GM23248 (cell line): ENCODE measurements at regions not wholly inside any gene's neighbourhood (a gene's known extent, or its start where the extent isn't known, plus 50 kb on each side); places are given as distances from the start of the nearest gene placed in this dataset.

Source experiments
- DNase-seq: peaks from one replicate; pipeline ENCODE4 v3.0.0-alpha.2; 2015
- H2AFZ ChIP-seq: fragments of 200-600 bp; sonication (generic); 2 replicates; pipeline ENCODE4 v1.6.1; 2016; ENCODE audit warnings: antibody characterized with exemption
- H3F3A ChIP-seq: fragments of 200-600 bp; sonication (generic); 2 replicates; pipeline ENCODE4 v1.6.1; 2016; ENCODE audit warnings: mild to moderate bottlenecking, antibody characterized with exemption, mixed run types; ENCODE audit not compliant: insufficient read depth
- H3K27ac ChIP-seq: fragments of 200-600 bp; sonication (generic); 2 replicates; pipeline ENCODE4 v1.5.1; 2016; ENCODE audit warnings: mild to moderate bottlenecking
- H3K27me3 ChIP-seq: fragments of 200-600 bp; sonication (generic); replicated peaks from 2 replicates; pipeline ENCODE4 v1.6.1; 2016; ENCODE audit warnings: mild to moderate bottlenecking; ENCODE audit not compliant: insufficient read depth
- H3K36me3 ChIP-seq: fragments of 200-600 bp; sonication (generic); 2 replicates; pipeline ENCODE4 v1.6.1; 2016; ENCODE audit warnings: low read depth, mild to moderate bottlenecking
- H3K4me1 ChIP-seq: fragments of 200-600 bp; sonication (generic); 2 replicates; pipeline ENCODE4 v1.6.1; 2016; ENCODE audit warnings: mild to moderate bottlenecking; ENCODE audit not compliant: insufficient read depth
- H3K4me2 ChIP-seq: fragments of 200-600 bp; sonication (generic); one replicate; pipeline ENCODE4 v1.6.1; 2016; ENCODE audit warnings: mild to moderate bottlenecking; ENCODE audit not compliant: unreplicated experiment
- H3K4me3 ChIP-seq: fragments of 200-600 bp; sonication (generic); 2 replicates; pipeline ENCODE4 v1.5.1; 2016; ENCODE audit warnings: mild to moderate bottlenecking
- H3K79me2 ChIP-seq: fragments of 200-600 bp; sonication (generic); 2 replicates; pipeline ENCODE4 v1.6.1; 2016; ENCODE audit warnings: mild to moderate bottlenecking; ENCODE audit not compliant: insufficient read depth
- H3K9ac ChIP-seq: fragments of 200-600 bp; sonication (generic); 2 replicates; pipeline ENCODE4 v1.6.1; 2016; ENCODE audit warnings: mild to moderate bottlenecking
- H3K9me2 ChIP-seq: fragments of 200-600 bp; sonication (generic); 2 replicates; pipeline ENCODE4 v1.6.1; 2016; ENCODE audit warnings: mixed run types, mild to moderate bottlenecking, moderate library complexity; ENCODE audit not compliant: insufficient read depth
- H3K9me3 ChIP-seq: fragments of 200-600 bp; sonication (generic); one replicate; pipeline ENCODE4 v1.6.1; 2017; ENCODE audit warnings: low read depth
- H4K20me1 ChIP-seq: fragments of 200-600 bp; sonication (generic); 2 replicates; pipeline ENCODE4 v1.6.0; 2016; ENCODE audit not compliant: insufficient read depth
- EZH2 ChIP-seq: fragments of 200-600 bp; sonication (generic); IDR thresholded peaks from 2 replicates; pipeline ENCODE4 v1.6.1; 2018; ENCODE audit warnings: antibody characterized with exemption, mild to moderate bottlenecking; ENCODE audit not compliant: insufficient read depth, poor library complexity, severe bottlenecking
- EZH2phosphoT487 ChIP-seq: fragments of 200-600 bp; sonication (generic); IDR thresholded peaks from 2 replicates; pipeline ENCODE4 v1.6.1; 2018; ENCODE audit warnings: antibody characterized with exemption, moderate library complexity, mild to moderate bottlenecking, low read depth; ENCODE audit not compliant: insufficient read depth
- WGBS, 2 experiments: methylation state at CpG; one replicate each; pipeline ENCODE4 v1.1.6; 2015 to 2017; ENCODE audit warnings: low lambda C conversion rate in 2 of 2, low coverage in 1 of 2; ENCODE audit errors: missing lambda C conversion rate in 2 of 2; 5-methylcytosine and 5-hydroxymethylcytosine counted together
- in situ Hi-C: fragments of 300-500 bp; cut with MboI; formaldehyde crosslinking; loops from 2 replicates; pipeline ENCODE4 v1.15.0; 2020

DNA sequence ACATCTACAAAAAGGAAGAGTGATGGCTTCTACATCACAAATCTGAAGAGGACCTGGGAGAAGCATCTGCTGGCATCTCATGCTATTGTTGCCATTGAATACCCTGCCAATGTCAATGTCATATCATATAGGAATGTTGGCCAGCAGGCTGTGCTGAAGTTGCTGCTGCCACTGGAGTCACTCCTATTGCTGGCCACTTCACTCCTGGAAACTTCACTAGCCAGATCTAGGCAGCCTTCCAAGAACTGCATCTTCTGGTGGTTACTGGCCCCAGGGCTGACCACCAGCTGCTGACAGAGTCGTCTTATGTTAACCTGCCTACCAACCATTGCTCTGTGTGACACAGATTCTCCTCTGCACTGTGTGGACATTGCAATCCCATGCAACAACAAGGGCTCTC, 111.8 kb downstream of the PERP start:
- in situ Hi-C loops, result no loop called here

DNA sequence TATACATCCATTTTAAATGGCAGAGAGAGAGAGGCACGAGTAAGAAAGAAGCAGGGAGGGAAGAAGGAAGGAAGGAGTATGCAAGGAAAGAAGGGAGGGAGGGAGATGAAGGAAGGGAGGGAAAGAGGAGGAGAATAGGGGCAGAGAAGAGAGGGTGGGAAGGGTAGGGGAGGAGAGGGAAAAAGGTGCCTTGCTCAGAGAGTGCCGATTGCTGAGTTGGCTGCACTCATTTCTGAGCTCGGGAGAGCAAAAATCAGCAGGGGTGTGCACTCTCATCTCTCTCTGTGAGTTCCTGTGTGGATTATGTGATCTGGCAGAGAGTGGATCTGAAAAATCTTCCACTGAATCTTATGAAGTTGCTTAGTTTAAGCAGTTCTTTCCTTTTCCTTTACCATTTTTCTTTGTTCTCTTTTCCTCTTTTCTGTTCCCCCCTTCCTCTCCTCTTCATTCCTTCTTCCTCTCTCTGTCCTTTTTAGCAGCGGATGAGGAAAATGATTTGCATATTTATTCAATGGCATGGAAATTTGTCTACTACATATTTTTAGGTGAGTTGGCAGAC, 108.7 kb downstream of the PERP start:
- Histone ChIP-seq H3K4me1 (no peaks in the 10 kb centered on the region), H3K4me3 (no peak overlapping the region), H3F3A (no peaks in the 10 kb centered on the region), H3K36me3 (no peaks in the 10 kb centered on the region), H3K9me3 (no peaks in the 10 kb centered on the region), H3K27me3 (no peaks in the 10 kb centered on the region), H2AFZ (no peak overlapping the region), H3K4me2 (no peak overlapping the region), H3K79me2 (no peaks in the 10 kb centered on the region), H4K20me1 (no peaks in the 10 kb centered on the region), H3K9ac (no peak overlapping the region), H3K27ac (no peak overlapping the region), H3K9me2 (no peaks in the 10 kb centered on the region)
- TF ChIP-seq EZH2phosphoT487 (no peak), EZH2 (no peak)
- DNase-seq, result no peak
- in situ Hi-C loops, result no loop called here
- WGBS, 2 experiments, result 72 to 78% methylated on average over 3 to 4 of the region's 4 CpGs

More for the DNA sequence above, 111.8 kb downstream of the PERP start:
- Histone ChIP-seq H3F3A (no peaks in the 10 kb centered on the region), H3K36me3 (no peaks in the 10 kb centered on the region), H3K27ac (no peak overlapping the region), H2AFZ (no peak overlapping the region), H3K9me2 (no peaks in the 10 kb centered on the region), H4K20me1 (no peaks in the 10 kb centered on the region), H3K27me3 (no peaks in the 10 kb centered on the region), H3K79me2 (no peaks in the 10 kb centered on the region), H3K4me2 (no peak overlapping the region), H3K9ac (no peak overlapping the region), H3K4me3 (no peak overlapping the region), H3K4me1 (no peaks in the 10 kb centered on the region), H3K9me3 (no peaks in the 10 kb centered on the region)
- WGBS, 2 experiments, result 18 to 60% methylated on average over 1 of the region's 1 CpG
- no peak for TF ChIP-seq EZH2
- no peak for TF ChIP-seq EZH2phosphoT487
- DNase-seq, result no peak

DNA sequence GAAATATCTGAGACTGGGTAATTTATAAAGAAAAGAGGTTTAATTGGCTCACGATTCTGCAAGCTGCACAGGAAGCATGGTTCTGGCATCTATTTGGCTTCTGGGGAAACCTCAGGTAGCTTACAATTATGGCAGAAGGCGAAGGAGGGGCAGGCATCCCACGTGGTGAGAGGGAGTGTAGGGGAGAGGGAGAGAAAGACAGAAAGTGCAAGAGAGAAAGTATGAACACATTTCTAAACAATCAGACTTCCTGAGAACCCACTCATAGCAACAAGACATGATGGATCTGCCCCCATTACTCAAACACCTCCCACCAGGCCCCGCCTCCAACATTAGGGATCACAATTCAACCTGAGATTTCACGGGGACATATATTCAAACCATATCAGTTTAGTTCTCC, 107.4 kb downstream of the PERP start:
- Histone ChIP-seq H3K27me3 (no peaks in the 10 kb centered on the region), H3F3A (no peaks in the 10 kb centered on the region), H3K9me3 (no peaks in the 10 kb centered on the region), H3K4me1 (no peaks in the 10 kb centered on the region), H4K20me1 (no peaks in the 10 kb centered on the region), H2AFZ (no peak overlapping the region), H3K27ac (no peak overlapping the region), H3K9me2 (no peaks in the 10 kb centered on the region), H3K79me2 (no peaks in the 10 kb centered on the region), H3K9ac (no peak overlapping the region), H3K36me3 (no peaks in the 10 kb centered on the region), H3K4me3 (no peak overlapping the region), H3K4me2 (no peak overlapping the region)
- in situ Hi-C loops, result loop anchor here (5.0 kb wide), 1 partner anchor 102 kb away; no protein-coding TSS in a partner anchor
- TF ChIP-seq EZH2, result no peak
- no peak for TF ChIP-seq EZH2phosphoT487
- DNase-seq, result no peak
- WGBS, 2 experiments, result 49 to 51% methylated on average over 5 of the region's 5 CpGs

DNA sequence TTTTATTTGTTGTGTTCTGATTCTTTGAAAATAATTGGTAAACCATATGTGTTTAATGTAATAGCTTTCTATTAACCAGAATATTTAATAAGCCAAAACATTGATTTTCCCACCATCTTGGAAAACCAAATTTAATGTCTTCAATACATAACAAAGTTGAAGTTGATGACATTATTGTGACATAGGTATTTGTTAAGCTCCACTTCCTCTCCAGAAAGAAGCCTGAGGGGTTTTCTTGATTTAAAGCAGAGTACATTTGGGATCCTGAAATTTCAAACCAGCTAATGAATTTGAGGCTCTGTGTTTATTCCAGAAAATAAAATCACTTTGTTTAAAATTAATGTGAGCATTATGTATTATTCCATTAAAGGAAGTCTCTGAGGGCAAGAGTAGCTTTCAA, 106.3 kb downstream of the PERP start:
- Histone ChIP-seq H3K36me3 (no peaks in the 10 kb centered on the region), H2AFZ (no peak overlapping the region), H3K9ac (no peak overlapping the region), H3F3A (no peaks in the 10 kb centered on the region), H3K4me1 (no peaks in the 10 kb centered on the region), H3K9me2 (no peaks in the 10 kb centered on the region), H3K4me3 (no peak overlapping the region), H3K27me3 (no peaks in the 10 kb centered on the region), H3K4me2 (no peak overlapping the region), H3K79me2 (no peaks in the 10 kb centered on the region), H4K20me1 (no peaks in the 10 kb centered on the region), H3K27ac (no peak overlapping the region), H3K9me3 (no peaks in the 10 kb centered on the region)
- TF ChIP-seq EZH2phosphoT487 (no peak), EZH2 (no peak)
- no peak for DNase-seq
- in situ Hi-C loops, result loop anchor here (5.0 kb wide), 1 partner anchor 101 kb away; no protein-coding TSS in a partner anchor
